ENCODE measurements at regions not wholly inside any gene's neighbourhood (a gene's known extent, or its start where the extent isn't known, plus 50 kb on each side); places are given as distances from the start of the nearest gene placed in this dataset.
A peak's percentile ranks its signal among the peaks of the same experiment; 100 is the strongest.
"Not testable (repeated sequence)": the region's sequence is repeated elsewhere in the genome, so short reads cannot be mapped to it uniquely, and the experiment has no call there.

DNA sequence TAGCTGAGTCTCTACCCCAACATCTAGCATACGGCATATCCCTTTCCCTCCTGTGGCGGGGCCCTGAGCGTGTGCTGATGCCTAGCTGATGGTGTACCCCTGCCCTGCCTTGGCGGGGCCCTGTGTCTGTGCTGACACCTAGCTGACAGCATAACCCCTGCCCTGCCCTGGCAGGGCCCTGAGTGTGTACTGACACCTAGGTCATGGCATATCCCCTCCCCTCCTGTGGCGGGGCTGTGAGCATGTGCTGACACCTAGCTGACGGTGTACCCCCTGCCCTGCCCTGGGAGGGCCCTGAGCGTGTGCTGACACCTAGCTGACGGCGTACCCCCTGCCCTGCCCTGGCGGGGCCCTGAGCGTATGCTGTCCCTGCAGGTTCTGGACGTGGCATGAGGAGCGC, 414.0 kb upstream of the AMELY start:
- DNase-seq (ENCODE audit: insufficient read length, low spot score), result no peak
- no peak for FAIRE-seq

DNA sequence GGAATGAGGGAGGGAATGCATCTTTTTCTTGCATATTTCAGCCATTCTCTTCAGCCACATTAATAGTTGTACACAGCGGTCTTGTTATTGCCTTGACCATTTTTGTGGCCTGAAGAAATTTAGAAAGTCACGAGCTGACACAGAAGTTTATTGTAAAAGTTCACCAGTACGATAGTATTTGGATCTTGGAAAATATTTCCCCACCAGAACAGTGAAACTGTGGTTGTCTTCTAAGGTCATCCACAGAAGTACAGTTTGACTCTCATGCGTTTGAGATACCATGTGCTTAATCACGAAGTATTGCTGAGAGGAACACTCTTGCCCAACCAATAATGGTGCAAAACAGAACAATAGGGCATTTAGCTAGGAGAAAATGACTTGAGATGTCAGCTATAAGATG, 409.2 kb upstream of the AMELY start:
- no peak for DNase-seq (ENCODE audit: insufficient read length, low spot score)
- no peak for FAIRE-seq

GRCh38 chrY:7320171-7320570, 408.6 kb upstream of the AMELY start:
- DNase-seq (ENCODE audit: insufficient read length, low spot score), result not testable (repeated sequence)
- peak; percentile 61 for FAIRE-seq

DNA sequence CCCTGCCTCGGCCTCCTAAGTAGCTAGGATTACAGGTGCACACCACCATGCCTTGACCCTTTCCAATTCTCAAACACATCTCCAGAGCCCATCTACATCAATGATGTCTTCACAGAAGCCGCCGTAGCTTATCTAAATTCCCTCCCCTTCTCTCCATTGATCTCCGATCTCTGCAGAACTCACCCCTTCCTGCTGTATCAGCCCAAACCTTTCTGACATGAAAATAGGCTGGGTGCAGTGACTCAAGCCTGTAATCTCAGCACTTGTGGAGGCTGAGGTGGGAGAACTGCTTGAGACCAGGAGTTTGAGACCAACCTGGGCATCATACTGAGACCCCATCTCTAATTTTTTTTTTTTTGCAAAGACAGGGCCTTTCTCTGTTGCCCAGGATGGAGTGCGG, 406.6 kb upstream of the AMELY start:
- DNase-seq (ENCODE audit: insufficient read length, low spot score) (no peak), FAIRE-seq (no peak)

- no peak for FAIRE-seq
Observed at GRCh38 chrY:7317571-7317970, 406.0 kb upstream of the AMELY start.

GRCh38 chrY:7310482-7311269, 399.1 kb upstream of the AMELY start:
- no peak for FAIRE-seq

More at GRCh38 chrY:7317571-7317970, 406.0 kb upstream of the AMELY start:
- no peak for DNase-seq (ENCODE audit: insufficient read length, low spot score)

GRCh38 chrY:7308816-7309215, 397.3 kb upstream of the AMELY start:
- no peak for DNase-seq (ENCODE audit: insufficient read length, low spot score)
- FAIRE-seq, result no peak

More at GRCh38 chrY:7310482-7311269, 399.1 kb upstream of the AMELY start:
- DNase-seq (ENCODE audit: insufficient read length, low spot score), result no peak

GRCh38 chrY:7302306-7302705, 390.8 kb upstream of the AMELY start:
- DNase-seq (ENCODE audit: insufficient read length, low spot score) (no peak), FAIRE-seq (no peak)

- peak; percentile 33 for FAIRE-seq
- no peak for DNase-seq (ENCODE audit: insufficient read length, low spot score)
Observed at GRCh38 chrY:7299960-7300359, 388.4 kb upstream of the AMELY start.

GRCh38 chrY:7292113-7292512, 380.6 kb upstream of the AMELY start:
- DNase-seq (ENCODE audit: insufficient read length, low spot score) (no peak), FAIRE-seq (no peak)

DNA sequence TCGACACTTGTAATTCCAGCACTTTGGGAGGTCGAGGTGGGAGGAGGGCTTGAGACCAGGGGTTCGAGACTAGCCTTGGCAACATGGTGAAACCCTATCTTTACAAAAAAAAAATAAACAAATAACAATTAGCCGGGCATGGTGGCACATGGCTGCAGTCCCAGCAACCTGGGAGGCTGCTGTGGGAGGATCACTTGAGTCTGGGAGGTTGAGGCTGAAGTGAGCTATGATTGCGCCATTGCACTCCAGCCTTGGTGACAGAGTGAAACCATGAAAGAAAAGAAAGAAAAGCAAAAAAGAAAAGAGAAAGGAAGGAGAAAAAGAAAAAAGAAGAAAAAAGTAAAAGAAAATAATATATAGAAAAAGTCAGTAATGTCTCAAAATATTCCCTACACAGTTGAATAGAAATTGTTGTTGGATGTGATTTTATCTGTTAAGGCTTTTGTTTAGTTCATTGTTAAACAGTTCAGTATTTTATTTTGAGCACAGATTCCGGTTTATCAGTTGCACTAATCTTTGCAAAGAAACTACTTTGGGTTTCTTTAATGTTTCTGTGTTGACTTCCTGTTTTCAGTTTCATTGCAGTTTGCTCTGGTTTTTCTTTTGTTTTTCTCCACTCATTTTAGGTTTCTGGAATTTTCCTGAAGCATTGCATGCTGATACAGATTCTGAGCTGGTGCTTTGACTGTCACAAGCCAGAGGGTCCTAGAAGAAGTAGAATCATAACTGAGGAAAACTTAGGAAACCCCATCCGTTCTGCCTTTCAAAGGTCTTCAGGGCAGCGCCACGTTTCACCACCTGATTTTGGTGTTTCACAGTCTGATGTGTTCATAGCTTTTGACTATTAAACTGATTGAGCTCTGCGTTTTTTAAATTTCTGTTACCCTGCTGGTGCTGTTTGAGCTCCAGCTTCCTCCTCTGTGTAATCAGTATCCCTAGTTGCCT, 378.6 kb upstream of the AMELY start:
- no peak for DNase-seq (ENCODE audit: insufficient read length, low spot score)
- peak; percentile 8 for FAIRE-seq

GRCh38 chrY:7288611-7289010, 377.1 kb upstream of the AMELY start:
- FAIRE-seq, result no peak
- no peak for DNase-seq (ENCODE audit: insufficient read length, low spot score)

DNA sequence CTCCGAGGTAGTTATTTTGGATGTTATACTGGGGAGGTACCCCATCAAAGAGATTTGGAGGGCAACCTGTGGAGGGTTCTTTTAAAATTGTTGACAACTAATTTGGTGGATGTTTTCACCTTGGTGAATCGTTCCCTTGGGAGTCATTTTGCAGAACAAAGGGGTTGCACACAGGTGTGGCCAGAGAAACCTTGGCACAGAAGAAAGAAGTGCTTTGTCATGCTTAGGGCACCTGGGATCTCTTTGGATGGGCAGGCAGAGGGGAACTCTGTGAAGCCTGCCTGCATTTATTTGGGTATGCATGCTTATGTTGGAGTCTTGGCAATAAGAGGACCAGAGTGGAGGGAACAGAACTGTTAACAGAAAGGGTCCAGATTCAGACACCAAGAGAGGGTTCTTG, 376.4 kb upstream of the AMELY start:
- not testable (repeated sequence) for DNase-seq (ENCODE audit: insufficient read length, low spot score)

GRCh38 chrY:7285388-7285787, 373.8 kb upstream of the AMELY start:
- no peak for FAIRE-seq

More for the DNA sequence above, 376.4 kb upstream of the AMELY start:
- not testable (repeated sequence) for FAIRE-seq

DNA sequence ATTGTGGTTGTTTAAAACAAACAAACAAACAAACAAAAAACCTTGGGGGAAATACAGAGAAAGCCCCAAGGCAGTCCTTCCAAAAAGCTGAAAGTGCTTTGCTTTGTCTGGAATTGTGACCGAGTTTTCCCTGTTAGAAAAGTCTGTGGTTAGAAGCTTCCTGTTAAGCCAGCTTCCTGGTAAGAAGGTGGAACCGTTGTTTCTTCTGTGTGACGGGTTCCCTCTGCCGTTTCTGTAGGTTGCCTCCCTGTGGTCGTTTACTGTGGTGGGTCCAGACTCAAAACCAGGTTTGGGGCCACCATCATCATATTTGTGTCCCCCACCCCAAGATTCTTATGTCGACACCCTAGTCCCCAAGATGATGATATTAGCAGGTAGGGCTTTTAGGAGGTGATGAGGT, 371.4 kb upstream of the AMELY start:
- FAIRE-seq (no peak), DNase-seq (ENCODE audit: insufficient read length, low spot score) (no peak)

More at GRCh38 chrY:7285388-7285787, 373.8 kb upstream of the AMELY start:
- no peak for DNase-seq (ENCODE audit: insufficient read length, low spot score)

DNA sequence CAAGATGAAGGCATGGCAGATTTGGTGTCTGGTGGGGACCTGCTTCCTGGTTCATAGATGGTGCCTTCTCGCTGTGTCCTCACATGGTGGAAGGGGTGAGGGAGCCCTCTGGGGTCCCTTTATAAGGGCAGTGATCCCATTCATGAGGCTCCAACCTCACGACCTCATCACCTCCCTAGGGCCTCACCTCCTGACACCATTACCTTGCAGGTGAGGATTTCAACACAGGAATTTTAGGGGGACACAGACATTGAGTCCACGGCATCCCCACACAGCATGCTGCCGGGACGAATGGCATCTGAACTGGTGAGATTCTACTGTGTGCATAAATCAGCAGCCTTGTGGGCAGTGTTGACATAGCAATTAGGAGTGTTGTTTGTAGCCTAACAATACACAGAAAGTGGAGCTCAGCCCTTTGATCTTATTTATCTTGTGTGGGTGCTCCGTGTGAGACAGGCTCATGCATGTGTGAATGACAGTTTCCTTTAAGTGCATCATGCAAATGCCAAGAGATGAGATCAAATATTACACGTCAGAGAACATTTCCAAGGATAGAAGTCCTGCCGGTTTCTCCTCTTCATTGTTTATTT, 368.7 kb upstream of the AMELY start:
- FAIRE-seq; DNase-seq (ENCODE audit: insufficient read length, low spot score): not testable (repeated sequence)

DNA sequence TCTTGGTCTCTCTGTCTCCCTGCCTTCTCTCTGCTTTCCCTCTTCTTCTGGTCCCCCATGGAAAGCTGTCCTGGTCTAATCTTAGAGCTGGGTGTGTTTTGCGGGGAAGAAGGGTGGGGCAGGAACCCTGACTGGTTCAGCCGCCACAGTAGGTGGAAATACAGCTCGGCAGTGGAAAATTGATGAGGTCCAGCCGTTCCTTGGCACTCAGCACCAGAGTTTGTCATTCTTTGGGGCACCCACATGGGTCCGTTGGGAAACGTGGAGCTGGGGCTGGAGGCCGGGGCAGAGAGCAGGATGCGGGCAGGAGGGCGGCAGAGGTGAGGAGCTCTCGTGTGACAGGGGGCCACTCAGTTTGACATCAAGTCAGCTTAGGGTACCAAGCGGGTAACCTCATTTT, 364.2 kb upstream of the AMELY start:
- FAIRE-seq (no peak), DNase-seq (ENCODE audit: insufficient read length, low spot score) (no peak)

DNA sequence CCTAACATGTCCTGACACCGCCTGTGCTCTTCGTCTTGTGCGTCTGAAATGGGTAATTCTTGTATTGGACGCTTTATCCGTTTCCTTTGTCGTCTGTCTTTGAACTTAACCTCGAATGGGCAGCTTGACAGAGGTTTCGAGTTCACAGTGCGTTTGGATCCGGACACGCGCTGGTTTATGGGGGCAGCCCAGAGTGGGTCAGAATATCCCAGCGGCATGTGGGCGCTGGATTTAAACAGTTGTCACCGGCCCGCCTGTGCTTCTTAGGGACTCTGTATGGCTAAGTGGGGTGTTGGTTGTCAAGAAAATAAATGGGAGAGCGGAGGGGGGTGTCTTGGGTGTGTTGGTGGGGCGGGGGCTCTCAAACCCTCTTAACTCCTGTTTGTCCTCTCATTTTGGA, 363.5 kb upstream of the AMELY start:
- no peak for DNase-seq (ENCODE audit: insufficient read length, low spot score)
- no peak for FAIRE-seq

DNA sequence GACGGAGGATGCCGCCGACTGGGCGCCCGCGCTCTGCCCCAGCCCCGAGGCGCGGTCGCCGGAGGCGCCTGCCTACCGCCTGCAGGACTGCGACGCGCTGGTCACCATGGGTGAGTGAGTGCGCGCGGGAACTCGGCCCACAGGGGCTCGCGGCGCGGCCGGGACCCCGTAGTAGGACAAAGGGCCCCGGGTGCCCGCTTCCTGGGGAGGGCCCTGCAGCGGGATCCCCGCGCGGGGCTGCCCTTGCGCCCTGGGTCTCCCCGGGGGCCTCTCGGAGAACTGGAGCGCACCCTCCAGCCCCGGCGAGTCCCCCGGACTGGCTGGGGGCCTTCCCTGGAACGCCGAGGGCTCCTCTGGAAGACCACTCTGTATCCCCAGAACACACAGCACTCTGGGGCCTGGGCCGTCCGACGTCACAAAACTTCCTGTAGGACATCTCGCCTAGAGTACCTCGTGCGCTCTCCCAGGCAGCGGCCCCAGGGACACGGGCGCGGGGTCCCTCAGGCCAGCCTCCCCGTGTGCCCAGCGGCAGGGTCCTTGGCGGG, 362.9 kb upstream of the AMELY start:
- FAIRE-seq (no peak), DNase-seq (ENCODE audit: insufficient read length, low spot score) (no peak)

GRCh38 chrY:7273587-7274203, 362.1 kb upstream of the AMELY start:
- FAIRE-seq (peak; percentile 61), DNase-seq (ENCODE audit: insufficient read length, low spot score) (peak; percentile 56)
